Gastrocnemius medialis (tissue), 4 donors: ENCODE measurements at regions not wholly inside any gene's neighbourhood (a gene's known extent, or its start where the extent isn't known, plus 50 kb on each side); places are given as distances from the start of the nearest gene placed in this dataset.

ENCODE experiments used
- ATAC-seq, 2 donors: fragments of 150-250 bp; one replicate each; pipeline ENCODE4 v1.9.1; 2016
- DNase-seq, 2 donors: peaks; one replicate each; pipeline ENCODE4 v3.0.0-alpha.2; 2019
- H3K27ac ChIP-seq, 4 donors: fragments of 200-600 bp; sonication (generic); 1 replicate in 1 of 4; 2 replicates in 3 of 4; pipeline ENCODE4 v1.5.1; 2016 to 2018; ENCODE audit warnings: mild to moderate bottlenecking in 2 of 4, moderate library complexity in 1 of 4
- H3K27me3 ChIP-seq, 3 donors: fragments of 200-600 bp; sonication (generic) in 2 of 3; 1 replicate in 1 of 3; 2 replicates in 2 of 3; pipeline versions ENCODE4 v1.5.1 to v1.6.0; 2016 to 2019; ENCODE audit warnings: mild to moderate bottlenecking in 1 of 3, moderate library complexity in 1 of 3
- H3K36me3 ChIP-seq, 2 donors: fragments of 200-600 bp; sonication (generic) in 1 of 2; one replicate each; pipeline ENCODE4 v1.5.1; 2017 to 2018
- H3K4me1 ChIP-seq, 2 donors: fragments of 200-600 bp; sonication (generic) in 1 of 2; one replicate each; pipeline ENCODE4 v1.5.1; 2016 to 2017; ENCODE audit warnings: mild to moderate bottlenecking in 2 of 2
- H3K4me3 ChIP-seq, 4 donors: fragments of 200-600 bp; sonication (generic) in 3 of 4; 1 replicate in 1 of 4; 2 replicates in 3 of 4; pipeline ENCODE4 v1.5.1; 2016 to 2019; ENCODE audit warnings: mild to moderate bottlenecking in 2 of 4
- H3K9me3 ChIP-seq, 3 donors: fragments of 200-600 bp; sonication (generic) in 2 of 3; 1 replicate in 1 of 3; 2 replicates in 2 of 3; pipeline ENCODE4 v1.5.1; 2016 to 2019
- POLR2A ChIP-seq, 2 donors: fragments of 450-650 bp; IDR thresholded peaks; one replicate each; pipeline ENCODE4 v1.6.1; 2017; ENCODE audit warnings: antibody characterized with exemption in 2 of 2, mild to moderate bottlenecking in 2 of 2, moderate library complexity in 2 of 2
- in situ Hi-C, 4 donors: fragments of 200-750 bp; cut with MboI; loops; one replicate each; pipeline versions ENCODE4 v1.15.0 to v1.8.0; 2017; ENCODE audit warnings: low sequenced_read_pairs in 4 of 4
- intact Hi-C: fragments of 100-400 bp; cut with DNase I; formaldehyde crosslinking; loops from one replicate; pipeline ENCODE4 v1.15.1; 2023; ENCODE audit warnings: low total_unique reads
- TF ChIP-seq, protein P1 (sequence below), 5 experiments: fragments of 450-650 bp in 3 of 5; fragments of 200-600 bp in 2 of 5; sonication (generic) in 2 of 5; IDR thresholded peaks in 4 of 5; conservative IDR thresholded peaks in 1 of 5; 1 replicate in 4 of 5; 2 replicates in 1 of 5; pipeline ENCODE4 v1.5.1; 2016 to 2019; ENCODE audit warnings: antibody characterized with exemption in 5 of 5, mild to moderate bottlenecking in 3 of 5, moderate library complexity in 3 of 5

DNA sequence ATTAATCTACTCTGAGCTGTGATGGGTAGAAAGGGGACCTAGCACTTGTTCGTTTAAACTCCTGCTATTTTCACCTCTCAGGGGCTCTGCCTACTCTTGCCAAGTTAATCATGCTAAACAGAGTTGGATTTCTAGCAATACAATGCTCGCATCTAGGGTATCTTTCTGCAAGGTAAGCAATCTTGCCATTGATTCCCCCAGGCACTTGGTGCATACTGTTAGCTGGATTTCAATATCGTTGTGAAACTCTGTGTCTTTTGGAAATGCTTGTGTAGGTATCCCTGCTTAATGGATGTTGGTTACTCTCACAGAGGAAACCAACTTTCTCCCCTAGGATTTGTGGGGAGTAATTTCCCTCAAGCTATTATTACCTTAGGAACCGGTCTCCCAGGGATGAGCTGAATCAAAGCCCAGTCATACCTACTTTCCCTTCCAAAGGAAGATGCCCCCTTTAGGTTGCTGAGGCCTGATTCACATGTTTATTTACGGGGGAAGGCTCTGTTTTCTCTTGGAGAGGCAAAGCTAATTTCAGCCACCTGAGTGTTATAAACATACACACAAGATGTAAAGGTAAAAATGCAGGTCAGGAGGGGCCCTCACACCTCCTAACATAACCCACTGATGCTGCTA, 366.8 kb downstream of the FBXW7 start:
- ATAC-seq (no peak), DNase-seq (no peak)
- H3K27ac ChIP-seq = no peak overlapping the region
- no peak overlapping the region for H3K4me3 ChIP-seq
- H3K9me3 ChIP-seq = no peaks in the 10 kb centered on the region
- H3K27me3 ChIP-seq = no peaks in the 10 kb centered on the region
- no peak for TF ChIP-seq POLR2A (IDR thresholded peaks at IDR 0.05)
- TF ChIP-seq, protein P1, sequence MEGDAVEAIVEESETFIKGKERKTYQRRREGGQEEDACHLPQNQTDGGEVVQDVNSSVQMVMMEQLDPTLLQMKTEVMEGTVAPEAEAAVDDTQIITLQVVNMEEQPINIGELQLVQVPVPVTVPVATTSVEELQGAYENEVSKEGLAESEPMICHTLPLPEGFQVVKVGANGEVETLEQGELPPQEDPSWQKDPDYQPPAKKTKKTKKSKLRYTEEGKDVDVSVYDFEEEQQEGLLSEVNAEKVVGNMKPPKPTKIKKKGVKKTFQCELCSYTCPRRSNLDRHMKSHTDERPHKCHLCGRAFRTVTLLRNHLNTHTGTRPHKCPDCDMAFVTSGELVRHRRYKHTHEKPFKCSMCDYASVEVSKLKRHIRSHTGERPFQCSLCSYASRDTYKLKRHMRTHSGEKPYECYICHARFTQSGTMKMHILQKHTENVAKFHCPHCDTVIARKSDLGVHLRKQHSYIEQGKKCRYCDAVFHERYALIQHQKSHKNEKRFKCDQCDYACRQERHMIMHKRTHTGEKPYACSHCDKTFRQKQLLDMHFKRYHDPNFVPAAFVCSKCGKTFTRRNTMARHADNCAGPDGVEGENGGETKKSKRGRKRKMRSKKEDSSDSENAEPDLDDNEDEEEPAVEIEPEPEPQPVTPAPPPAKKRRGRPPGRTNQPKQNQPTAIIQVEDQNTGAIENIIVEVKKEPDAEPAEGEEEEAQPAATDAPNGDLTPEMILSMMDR (IDR thresholded peaks at IDR 0.05 in 4 of 5, conservative IDR thresholded peaks at IDR 0.05 in 1 of 5) = no peak
- no peaks in the 10 kb centered on the region for H3K36me3 ChIP-seq
- H3K4me1 ChIP-seq = peaks cover 10 to 17% of the 10 kb centered on the region in 2 donors
- intact Hi-C loops = no loop called here
- in situ Hi-C loops = no loop called here

- Histone ChIP-seq H3K27ac (no peak overlapping the region), H3K4me3 (no peak overlapping the region), H3K27me3 (no peaks in the 10 kb centered on the region), H3K9me3 (no peaks in the 10 kb centered on the region), H3K36me3 (no peaks in the 10 kb centered on the region), H3K4me1 (peaks cover 10 to 17% of the 10 kb centered on the region in 2 donors)
- ATAC-seq (no peak), DNase-seq (no peak)
- intact Hi-C loops = no loop called here
- in situ Hi-C loops = no loop called here
- TF ChIP-seq, protein P1 (IDR thresholded peaks at IDR 0.05 in 4 of 5, conservative IDR thresholded peaks at IDR 0.05 in 1 of 5) = no peak
- no peak for TF ChIP-seq POLR2A (IDR thresholded peaks at IDR 0.05)
Measured at GRCh38 chr4:152166567-152166966, 369.3 kb downstream of the FBXW7 start.

DNA sequence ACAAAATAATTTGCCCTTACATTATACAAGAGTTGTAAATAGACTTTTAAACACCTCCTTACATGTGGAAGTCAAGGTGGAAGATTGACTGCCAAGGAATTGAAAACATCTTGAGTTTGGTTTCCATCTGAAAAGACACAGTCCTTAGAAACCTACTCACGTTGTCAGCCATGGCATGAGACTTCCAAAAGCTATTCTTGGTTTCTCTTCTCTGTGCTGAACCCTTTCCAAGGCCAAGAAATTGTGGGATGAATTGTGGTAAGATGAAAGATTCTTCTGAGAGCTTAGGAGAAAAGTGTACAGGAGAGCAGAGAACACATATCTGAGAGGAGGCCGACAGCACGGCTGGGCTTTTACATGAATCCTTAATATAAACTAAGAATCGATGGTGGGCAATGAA, 370.0 kb downstream of the FBXW7 start:
- TF ChIP-seq POLR2A (IDR thresholded peaks at IDR 0.05) = no peak
- TF ChIP-seq, protein P1 (IDR thresholded peaks at IDR 0.05 in 4 of 5, conservative IDR thresholded peaks at IDR 0.05 in 1 of 5) = no peak
- in situ Hi-C loops = no loop called here
- ATAC-seq (no peak), DNase-seq (no peak)
- Histone ChIP-seq H3K36me3 (no peaks in the 10 kb centered on the region), H3K27ac (no peak overlapping the region), H3K9me3 (no peaks in the 10 kb centered on the region), H3K27me3 (no peaks in the 10 kb centered on the region), H3K4me3 (no peak overlapping the region), H3K4me1 (peaks cover 10 to 17% of the 10 kb centered on the region in 2 donors)
- intact Hi-C loops = no loop called here

- no peak for ATAC-seq
- DNase-seq = no peak
- in situ Hi-C loops (no loop called here), intact Hi-C loops (no loop called here)
- H3K36me3 ChIP-seq = no peaks in the 10 kb centered on the region
- H3K9me3 ChIP-seq = no peaks in the 10 kb centered on the region
- peaks cover 10 to 17% of the 10 kb centered on the region in 2 donors for H3K4me1 ChIP-seq
- H3K4me3 ChIP-seq = no peak overlapping the region
- no peaks in the 10 kb centered on the region for H3K27me3 ChIP-seq
- no peak overlapping the region for H3K27ac ChIP-seq
- TF ChIP-seq, protein P1 (IDR thresholded peaks at IDR 0.05 in 4 of 5, conservative IDR thresholded peaks at IDR 0.05 in 1 of 5) = no peak
- no peak for TF ChIP-seq POLR2A (IDR thresholded peaks at IDR 0.05)
Measured at GRCh38 chr4:152165146-152165545, 370.7 kb downstream of the FBXW7 start.

- intact Hi-C loops (no loop called here), in situ Hi-C loops (no loop called here)
- TF ChIP-seq, protein P1 (IDR thresholded peaks at IDR 0.05 in 4 of 5, conservative IDR thresholded peaks at IDR 0.05 in 1 of 5) = no peak
- TF ChIP-seq POLR2A (IDR thresholded peaks at IDR 0.05) = no peak
- Histone ChIP-seq H3K27me3 (no peaks in the 10 kb centered on the region), H3K4me3 (no peak overlapping the region), H3K4me1 (peaks cover 10 to 17% of the 10 kb centered on the region in 2 donors), H3K9me3 (no peaks in the 10 kb centered on the region), H3K27ac (no peak overlapping the region), H3K36me3 (no peaks in the 10 kb centered on the region)
- ATAC-seq (no peak), DNase-seq (no peak)
Measured at GRCh38 chr4:152164561-152164960, 371.3 kb downstream of the FBXW7 start.
